ENCODE measurements at regions not wholly inside any gene's neighbourhood (a gene's known extent, or its start where the extent isn't known, plus 50 kb on each side); places are given as distances from the start of the nearest gene placed in this dataset.

GRCh38 chr6:14707276-14707675, 538.6 kb upstream of the JARID2 start:
- no peak for TF ChIP-seq CTCF (IDR thresholded peaks at IDR 0.05; ENCODE audit: poor library complexity, severe bottlenecking)
- no peak for TF ChIP-seq EP300 (conservative IDR thresholded peaks at IDR 0.05; ENCODE audit: poor library complexity, severe bottlenecking)
- no peak for TF ChIP-seq RAD21 (conservative IDR thresholded peaks at IDR 0.05)
- no peak for TF ChIP-seq TAF1 (IDR thresholded peaks at IDR 0.05; ENCODE audit: low read depth)
- no peak for TF ChIP-seq EZH2 (IDR thresholded peaks at IDR 0.05; ENCODE audit: borderline replicate concordance, insufficient read depth, low read length, poor library complexity, severe bottlenecking)
- no peak for TF ChIP-seq REST (IDR thresholded peaks at IDR 0.05; ENCODE audit: borderline replicate concordance)
- TF ChIP-seq MXI1 (conservative IDR thresholded peaks at IDR 0.05; ENCODE audit: poor library complexity, severe bottlenecking) = no peak
- TF ChIP-seq SMC3 (conservative IDR thresholded peaks at IDR 0.05; ENCODE audit: poor library complexity) = no peak
- TF ChIP-seq POLR2AphosphoS5 (IDR thresholded peaks at IDR 0.05) = no peak
- Histone ChIP-seq H3K9me2 (ENCODE audit: insufficient read depth, low read length) (no peaks in the 10 kb centered on the region), H3F3A (ENCODE audit: insufficient read depth, low read length, poor library complexity, severe bottlenecking) (no peaks in the 10 kb centered on the region), H2AFZ (ENCODE audit: low read depth, low read length) (no peak overlapping the region), H3K27me3 (ENCODE audit: insufficient read depth, low read depth, low read length) (no peaks in the 10 kb centered on the region), H3K9ac (ENCODE audit: low read length) (no peak overlapping the region), H3K36me3 (ENCODE audit: insufficient read depth, low read length) (no peaks in the 10 kb centered on the region), H3K27ac (ENCODE audit: low read length) (no peak overlapping the region), H3K9me3 (ENCODE audit: low read length) (no peaks in the 10 kb centered on the region), H3K4me2 (ENCODE audit: low read length) (no peak overlapping the region), H3K79me2 (replicated peaks; ENCODE audit: insufficient read depth, low read length) (no peaks in the 10 kb centered on the region), H3K4me3 (ENCODE audit: low read length) (no peak overlapping the region), H4K20me1 (ENCODE audit: insufficient read depth) (no peaks in the 10 kb centered on the region)

- no peaks in the 10 kb centered on the region for H3K9me3 ChIP-seq (ENCODE audit: low read length)
- no peaks in the 10 kb centered on the region for H3K36me3 ChIP-seq (ENCODE audit: insufficient read depth, low read length)
- H3K27ac ChIP-seq (ENCODE audit: low read length) = no peak overlapping the region
- H3F3A ChIP-seq (ENCODE audit: insufficient read depth, low read length, poor library complexity, severe bottlenecking) = no peaks in the 10 kb centered on the region
- H3K9me2 ChIP-seq (ENCODE audit: insufficient read depth, low read length) = no peaks in the 10 kb centered on the region
- no peak overlapping the region for H2AFZ ChIP-seq (ENCODE audit: low read depth, low read length)
- no peaks in the 10 kb centered on the region for H4K20me1 ChIP-seq (ENCODE audit: insufficient read depth)
- no peaks in the 10 kb centered on the region for H3K27me3 ChIP-seq (ENCODE audit: insufficient read depth, low read depth, low read length)
- no peaks in the 10 kb centered on the region for H3K79me2 ChIP-seq (replicated peaks; ENCODE audit: insufficient read depth, low read length)
- H3K4me3 ChIP-seq (ENCODE audit: low read length) = no peak overlapping the region
- H3K9ac ChIP-seq (ENCODE audit: low read length) = no peak overlapping the region
- no peak overlapping the region for H3K4me2 ChIP-seq (ENCODE audit: low read length)
- TF ChIP-seq EP300 (conservative IDR thresholded peaks at IDR 0.05; ENCODE audit: poor library complexity, severe bottlenecking) (no peak), SMC3 (conservative IDR thresholded peaks at IDR 0.05; ENCODE audit: poor library complexity) (no peak), EZH2 (IDR thresholded peaks at IDR 0.05; ENCODE audit: borderline replicate concordance, insufficient read depth, low read length, poor library complexity, severe bottlenecking) (no peak), REST (IDR thresholded peaks at IDR 0.05; ENCODE audit: borderline replicate concordance) (no peak), MXI1 (conservative IDR thresholded peaks at IDR 0.05; ENCODE audit: poor library complexity, severe bottlenecking) (no peak), RAD21 (conservative IDR thresholded peaks at IDR 0.05) (no peak), CTCF (IDR thresholded peaks at IDR 0.05; ENCODE audit: poor library complexity, severe bottlenecking) (no peak)
Measured at GRCh38 chr6:14707971-14708465, 537.9 kb upstream of the JARID2 start.
